Right forelimb (tissue), 1 donor: ENCODE measurements at regions not wholly inside any gene's neighbourhood (a gene's known extent, or its start where the extent isn't known, plus 50 kb on each side); places are given as distances from the start of the nearest gene placed in this dataset.

Experiments used
- DNase-seq: peaks from one replicate; pipeline ENCODE4 v3.0.0-alpha.2; 2018

- no peak for DNase-seq
These were observed 201.4 kb downstream of the ZNF462 start for GRCh38 chr9:107064378-107064777.

- no peak for DNase-seq
These were observed 202.6 kb downstream of the ZNF462 start for GRCh38 chr9:107065549-107065948.

- DNase-seq, result no peak
These were observed 204.9 kb downstream of the ZNF462 start for GRCh38 chr9:107067739-107068416.

- DNase-seq, result no peak
These were observed 205.6 kb downstream of the ZNF462 start for GRCh38 chr9:107068581-107068980.

- no peak for DNase-seq
These were observed 207.6 kb downstream of the ZNF462 start for GRCh38 chr9:107070586-107070985.

GRCh38 chr9:107078061-107078460 lies 205.0 kb upstream of the RAD23B start:
- no peak for DNase-seq

- DNase-seq, result no peak
These were observed 203.5 kb upstream of the RAD23B start for GRCh38 chr9:107079589-107079988.

- no peak for DNase-seq
These were observed 202.9 kb upstream of the RAD23B start for GRCh38 chr9:107080130-107080529.

GRCh38 chr9:107086460-107086859 lies 196.6 kb upstream of the RAD23B start:
- no peak for DNase-seq

- DNase-seq, result no peak
These were observed 195.9 kb upstream of the RAD23B start for GRCh38 chr9:107087222-107087621.

GRCh38 chr9:107090218-107090617 lies 192.9 kb upstream of the RAD23B start:
- no peak for DNase-seq

- DNase-seq, result no peak
These were observed 189.6 kb upstream of the RAD23B start for GRCh38 chr9:107093365-107094060.

GRCh38 chr9:107094370-107094769 lies 188.7 kb upstream of the RAD23B start:
- DNase-seq, result no peak

GRCh38 chr9:107100591-107100990 lies 182.5 kb upstream of the RAD23B start:
- DNase-seq, result no peak

GRCh38 chr9:107102011-107102410 lies 181.1 kb upstream of the RAD23B start:
- DNase-seq, result no peak

GRCh38 chr9:107103621-107104020 lies 179.5 kb upstream of the RAD23B start:
- no peak for DNase-seq

GRCh38 chr9:107105784-107106183 lies 177.3 kb upstream of the RAD23B start:
- DNase-seq, result no peak

- DNase-seq, result no peak
These were observed 176.7 kb upstream of the RAD23B start for GRCh38 chr9:107106416-107106815.

GRCh38 chr9:107108342-107109130 lies 174.5 kb upstream of the RAD23B start:
- no peak for DNase-seq

GRCh38 chr9:107109324-107109723 lies 173.8 kb upstream of the RAD23B start:
- DNase-seq, result no peak

GRCh38 chr9:107110153-107110552 lies 172.9 kb upstream of the RAD23B start:
- DNase-seq, result no peak

GRCh38 chr9:107112707-107113243 lies 170.3 kb upstream of the RAD23B start:
- DNase-seq, result no peak

- no peak for DNase-seq
These were observed 164.0 kb upstream of the RAD23B start for GRCh38 chr9:107118863-107119624.
